Heart left ventricle (tissue), 16 donors: ENCODE measurements at regions not wholly inside any gene's neighbourhood (a gene's known extent, or its start where the extent isn't known, plus 50 kb on each side); places are given as distances from the start of the nearest gene placed in this dataset.

ENCODE experiments used
- ATAC-seq, 4 donors: fragments of 200-7000 bp; cut with Tn5 transposase; one replicate each; pipeline ENCODE4 v1.9.1; 2020 to 2022; ENCODE audit warnings: moderate library complexity in 4 of 4, mild to moderate bottlenecking in 3 of 4, moderate number of reproducible peaks in 1 of 4
- DNase-seq, 5 donors: peaks; one replicate each; pipeline ENCODE4 v3.0.0-alpha.2; 2020
- H3K27ac ChIP-seq, 12 donors: fragments of 200-600 bp; sonication (generic) in 4 of 12; one replicate each; pipeline versions ENCODE4 v1.5.0 to v1.8.0; 2016 to 2022; ENCODE audit warnings: mild to moderate bottlenecking in 2 of 12
- H3K27me3 ChIP-seq, 9 donors: fragments of 200-600 bp; sonication (generic) in 2 of 9; one replicate each; pipeline versions ENCODE4 v1.5.1 to v1.8.0; 2016 to 2022; ENCODE audit warnings: mild to moderate bottlenecking in 3 of 9
- H3K36me3 ChIP-seq, 9 donors: fragments of 200-600 bp; sonication (generic) in 2 of 9; one replicate each; pipeline versions ENCODE4 v1.5.0 to v1.8.0; 2018 to 2022; ENCODE audit warnings: mild to moderate bottlenecking in 2 of 9
- H3K4me1 ChIP-seq, 12 donors: fragments of 200-600 bp; sonication (generic) in 4 of 12; one replicate each; pipeline versions ENCODE4 v1.5.0 to v1.8.0; 2016 to 2022; ENCODE audit warnings: mild to moderate bottlenecking in 3 of 12
- H3K4me3 ChIP-seq, 12 donors: fragments of 200-600 bp; sonication (generic) in 4 of 12; one replicate each; pipeline versions ENCODE4 v1.5.0 to v1.8.0; 2017 to 2022; ENCODE audit warnings: mild to moderate bottlenecking in 9 of 12, moderate library complexity in 4 of 12
- H3K9me3 ChIP-seq, 12 donors: fragments of 200-600 bp; sonication (generic) in 4 of 12; one replicate each; pipeline versions ENCODE4 v1.5.0 to v1.8.0; 2016 to 2022; ENCODE audit warnings: mild to moderate bottlenecking in 1 of 12
- CTCF ChIP-seq, 12 donors: fragments of 200-600 bp; sonication (generic) in 4 of 12; IDR thresholded peaks; one replicate each; pipeline versions ENCODE4 v1.5.0 to v1.8.0; 2018 to 2022; ENCODE audit warnings: antibody characterized with exemption in 12 of 12, mild to moderate bottlenecking in 5 of 12
- POLR2A ChIP-seq, 2 donors: fragments of 450-650 bp; IDR thresholded peaks; one replicate each; pipeline ENCODE4 v1.6.1; 2017; ENCODE audit warnings: antibody characterized with exemption in 2 of 2, mild to moderate bottlenecking in 2 of 2, moderate library complexity in 2 of 2
- WGBS, 4 donors: extraction: QIAGEN DNeasy Blood & Tissue Kit in 2 of 4; methylation state at CpG; one replicate each; pipeline versions ENCODE4 v1.1.5 to v1.1.7; 2013 to 2018; 5-methylcytosine and 5-hydroxymethylcytosine counted together
- intact Hi-C, 10 donors: fragments of 100-400 bp; cut with DNase I; formaldehyde crosslinking; loops; one replicate each; pipeline versions ENCODE4 v1.11.1 to v1.14.2; 2022
- donor health status: ischemic (EF 13 %, LVEDD 7.1; RV severe dilation, severe dysfunction).
- donor health status: healthy with polysubstance abuse.
- donor health status: DM: no; HTN: yes; CAD: no.
- donor health status: DM: no; HTN: no; CAD: no.
- donor health status: ischemic (EF 25% LVEDD 6.9; RV normal size, moderate dysfunction).
- donor health status: ischemic (EF 25% LVEDD 5.7; RV mildly dilated, moderate dysfunction).
- donor health status: healthy.
- donor health status: DM: yes; HTN: yes; CAD: no.
- donor health status: ischemic (EF 35%, LVEDD 5.7; RV mildly dilated, moderate dysfunction).
- donor health status: nonischemic (EF 11% LVEDD 7.7; RV severe dilation, severe dysfunction).
- donor health status: DM: yes; HTN: yes; CAD: no.
- donor health status: PGD.
- donor health status: ischemic (EF 29% LVEDD 5.4; RV normal size, mild dysfunction).
- donor health status: nonischemic (EF 23%, LVEDD 6.1; RV moderate dilation, normal function).

DNA sequence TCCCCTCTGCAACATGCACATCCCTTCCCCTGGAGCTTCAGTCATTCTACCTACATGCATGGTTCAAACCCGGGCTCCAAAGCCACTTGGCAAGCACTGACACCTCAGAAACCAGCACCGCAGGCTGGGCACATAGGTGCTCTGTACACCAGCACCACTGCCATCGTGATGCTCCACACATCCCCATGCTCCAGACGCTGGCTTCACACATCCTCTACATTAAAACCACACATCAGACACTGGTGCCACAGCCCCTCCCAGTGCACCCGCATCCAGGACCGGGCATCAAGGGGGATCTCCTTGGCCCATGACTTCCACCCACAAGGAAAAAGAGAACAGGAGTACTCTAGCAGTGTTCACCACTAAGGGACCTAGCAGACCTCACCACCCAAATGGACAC, 787.7 kb downstream of the CDH18 start:
- intact Hi-C loops: no loop called here
- TF ChIP-seq CTCF (IDR thresholded peaks at IDR 0.05): no peak
- no peak for TF ChIP-seq POLR2A (IDR thresholded peaks at IDR 0.05)

GRCh38 chr5:19208397-19208796, 779.6 kb downstream of the CDH18 start:
- H3K27ac ChIP-seq: no peak overlapping the region
- no peak overlapping the region for H3K4me3 ChIP-seq
- TF ChIP-seq CTCF (IDR thresholded peaks at IDR 0.05) (no peak), POLR2A (IDR thresholded peaks at IDR 0.05) (no peak)
- no peaks in the 10 kb centered on the region for H3K36me3 ChIP-seq
- H3K9me3 ChIP-seq: peaks cover 0 to 7% (median 0%) of the 10 kb centered on the region in 12 donors
- WGBS, 4 donors: 63 to 94% (median 87%) methylated on average over 4 of the region's 4 CpGs
- no peaks in the 10 kb centered on the region for H3K27me3 ChIP-seq
- intact Hi-C loops: no loop called here
- no peak for ATAC-seq
- no peaks in the 10 kb centered on the region for H3K4me1 ChIP-seq
- DNase-seq: no peak

More for the DNA sequence above, 787.7 kb downstream of the CDH18 start:
- Histone ChIP-seq H3K27ac (no peak overlapping the region), H3K9me3 (no peaks in the 10 kb centered on the region), H3K36me3 (no peaks in the 10 kb centered on the region), H3K4me3 (no peak overlapping the region), H3K27me3 (no peaks in the 10 kb centered on the region), H3K4me1 (no peaks in the 10 kb centered on the region)
- ATAC-seq (no peak), DNase-seq (no peak)
- WGBS, 4 donors: 80 to 97% (median 92%) methylated on average over 6 of the region's 6 CpGs

- Histone ChIP-seq H3K4me3 (no peak overlapping the region), H3K27ac (no peak overlapping the region), H3K36me3 (no peaks in the 10 kb centered on the region), H3K27me3 (no peaks in the 10 kb centered on the region), H3K9me3 (peaks cover 0 to 14% (median 0%) of the 10 kb centered on the region in 12 donors), H3K4me1 (no peaks in the 10 kb centered on the region)
- TF ChIP-seq CTCF (IDR thresholded peaks at IDR 0.05): no peak
- TF ChIP-seq POLR2A (IDR thresholded peaks at IDR 0.05): no peak
- no peak for DNase-seq
- intact Hi-C loops: no loop called here
- WGBS, 4 donors: 62 to 76% (median 70%) methylated on average over 1 of the region's 1 CpG
- ATAC-seq: no peak
Observed at GRCh38 chr5:19210886-19211285, 777.1 kb downstream of the CDH18 start.

- Histone ChIP-seq H3K9me3 (no peaks in the 10 kb centered on the region), H3K4me3 (no peak overlapping the region), H3K27me3 (no peaks in the 10 kb centered on the region), H3K27ac (no peak overlapping the region), H3K4me1 (no peaks in the 10 kb centered on the region), H3K36me3 (no peaks in the 10 kb centered on the region)
- ATAC-seq (no peak), DNase-seq (no peak)
- TF ChIP-seq POLR2A (IDR thresholded peaks at IDR 0.05) (no peak), CTCF (IDR thresholded peaks at IDR 0.05) (no peak)
- intact Hi-C loops: no loop called here
- WGBS, 4 donors: 87 to 94% (median 88%) methylated on average over 3 of the region's 3 CpGs
Observed at GRCh38 chr5:19229179-19229835, 758.7 kb downstream of the CDH18 start.
